GM12891 (cell line): ENCODE measurements at regions not wholly inside any gene's neighbourhood (a gene's known extent, or its start where the extent isn't known, plus 50 kb on each side); places are given as distances from the start of the nearest gene placed in this dataset.
A peak's percentile ranks its signal among the peaks of the same experiment; 100 is the strongest.

Source experiments
- POLR2A ChIP-seq: IDR thresholded peaks from 2 replicates; pipeline ENCODE4 v1.6.1; 2011; ENCODE audit warnings: low read depth, low read length, control low read depth
- SPI1 ChIP-seq: IDR thresholded peaks from 2 replicates; pipeline ENCODE4 v1.6.1; 2011; ENCODE audit warnings: low read depth, low read length, control low read depth
- TAF1 ChIP-seq: IDR thresholded peaks from 2 replicates; pipeline ENCODE4 v1.6.1; 2011; ENCODE audit warnings: low read depth, low read length, control low read depth

DNA sequence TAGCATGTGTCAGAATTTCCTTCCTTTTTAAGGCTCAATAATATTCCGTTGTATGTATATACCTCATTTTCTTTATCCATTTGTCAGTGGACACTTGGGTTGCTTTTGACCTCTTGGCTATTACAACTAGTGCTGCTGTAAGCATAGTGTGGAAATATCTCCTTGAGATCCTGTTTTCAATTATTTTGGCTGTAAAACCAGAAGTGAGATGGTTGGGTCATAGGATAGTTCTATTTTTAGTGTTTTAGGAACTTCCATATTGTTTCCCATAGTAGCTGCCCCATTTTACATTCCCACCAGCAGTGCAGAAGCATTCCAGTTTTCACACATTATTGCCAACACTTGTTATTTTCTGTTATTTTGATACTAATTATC lies 70.4 kb upstream of the C15orf39 start:
- TF ChIP-seq POLR2A (no peak), TAF1 (no peak), SPI1 (0 out of 2 replicates have a peak, but pooled peaks have one; percentile 7)
